ENCODE measurements at regions not wholly inside any gene's neighbourhood (a gene's known extent, or its start where the extent isn't known, plus 50 kb on each side); places are given as distances from the start of the nearest gene placed in this dataset.

GRCh38 chr6:14259594-14260152 lies 142.1 kb downstream of the CD83 start:
- TF ChIP-seq RUNX3 (IDR thresholded peaks at IDR 0.05; ENCODE audit: low read length) (no peak), IRF4 (IDR thresholded peaks at IDR 0.05; ENCODE audit: low read depth, low read length) (no peak), RAD21 (IDR thresholded peaks at IDR 0.05; ENCODE audit: insufficient read depth, low read depth, low read length) (no peak), YY1 (IDR thresholded peaks at IDR 0.05; ENCODE audit: low read depth, low read length) (no peak), CREM (IDR thresholded peaks at IDR 0.05; ENCODE audit: low read depth) (no peak), JUNB (IDR thresholded peaks at IDR 0.05) (no peak), HDGF (IDR thresholded peaks at IDR 0.05) (no peak), TBL1XR1 (IDR thresholded peaks at IDR 0.05; ENCODE audit: low read depth, low read length) (no peak), CBX5 (IDR thresholded peaks at IDR 0.05; ENCODE audit: low read depth) (no peak), KDM1A (IDR thresholded peaks at IDR 0.05; ENCODE audit: borderline replicate concordance) (no peak), ESRRA (IDR thresholded peaks at IDR 0.05; ENCODE audit: low read length) (no peak)
- H3K4me3 ChIP-seq, result no peak overlapping the region
- in situ Hi-C loops (cut with MboI) (no loop called here), intact Hi-C loops (cut with micrococcal nuclease; ENCODE audit: unreplicated experiment) (no loop called here)
- H4K20me1 ChIP-seq (ENCODE audit: control insufficient read depth, insufficient read depth), result no peaks in the 10 kb centered on the region
- DNase-seq (ENCODE audit: low read depth, low spot score), result no peak
- H3K4me1 ChIP-seq (ENCODE audit: control insufficient read depth, insufficient read depth, low read length), result peaks cover 3% of the 10 kb centered on the region
- FAIRE-seq, result no peak
- no peak overlapping the region for H3K9ac ChIP-seq (ENCODE audit: control insufficient read depth, insufficient read depth, low read length)
- H3K27ac ChIP-seq (ENCODE audit: control insufficient read depth, insufficient read depth), result no peak overlapping the region
- no TSS peak for BruUV-seq (replicated peaks)
- H3K4me2 ChIP-seq (ENCODE audit: control insufficient read depth, insufficient read depth), result no peak overlapping the region
- no peaks in the 10 kb centered on the region for H3K27me3 ChIP-seq (replicated peaks in 1 of 2; ENCODE audit: control insufficient read depth in 2 of 2, insufficient read depth in 2 of 2, low read length in 1 of 2)
- H3K36me3 ChIP-seq (ENCODE audit: control insufficient read depth in 2 of 2, insufficient read depth in 2 of 2, low read length in 1 of 2), result no peaks in the 10 kb centered on the region
- no peaks in the 10 kb centered on the region for H3K79me2 ChIP-seq (ENCODE audit: control insufficient read depth, insufficient read depth, low read length)
- no peak for ATAC-seq
- H3K9me3 ChIP-seq (replicated peaks; ENCODE audit: control insufficient read depth, insufficient read depth, low read length), result peaks cover 2% of the 10 kb centered on the region; the same call in 2 of the 3 replicates
- no peak overlapping the region for H2AFZ ChIP-seq (ENCODE audit: control insufficient read depth, low read depth, low read length)
- POLR2A ChIA-PET, result no interaction called here
- RAD21 ChIA-PET (ENCODE audit: unreplicated experiment), result no interaction called here
- CTCF ChIA-PET, result no interaction called here
- SMC1A ChIA-PET (ENCODE audit: uncharacterized antibody, unreplicated experiment), result interaction anchor here (1.2 kb wide), 1 partner anchor 350 kb away, joined by 4 read pairs; no protein-coding TSS in a partner anchor
- 39% methylated on average over 8 of the region's 8 CpGs for WGBS (ENCODE audit: insufficient coverage, insufficient replicate concordance, low lambda C conversion rate, missing lambda C conversion rate)

- Histone ChIP-seq H3K79me2 (ENCODE audit: control insufficient read depth, insufficient read depth, low read length) (no peaks in the 10 kb centered on the region), H3K36me3 (ENCODE audit: control insufficient read depth in 2 of 2, insufficient read depth in 2 of 2, low read length in 1 of 2) (no peaks in the 10 kb centered on the region), H3K4me3 (no peak overlapping the region), H2AFZ (ENCODE audit: control insufficient read depth, low read depth, low read length) (no peak overlapping the region), H3K9ac (ENCODE audit: control insufficient read depth, insufficient read depth, low read length) (no peak overlapping the region), H3K9me3 (replicated peaks; ENCODE audit: control insufficient read depth, insufficient read depth, low read length) (peaks cover 2% of the 10 kb centered on the region; the same call in 2 of the 3 replicates), H3K27me3 (replicated peaks in 1 of 2; ENCODE audit: control insufficient read depth in 2 of 2, insufficient read depth in 2 of 2, low read length in 1 of 2) (no peaks in the 10 kb centered on the region), H4K20me1 (ENCODE audit: control insufficient read depth, insufficient read depth) (no peaks in the 10 kb centered on the region), H3K27ac (ENCODE audit: control insufficient read depth, insufficient read depth) (no peak overlapping the region), H3K4me2 (ENCODE audit: control insufficient read depth, insufficient read depth) (no peak overlapping the region), H3K4me1 (ENCODE audit: control insufficient read depth, insufficient read depth, low read length) (no peaks in the 10 kb centered on the region)
- SMC1A ChIA-PET (ENCODE audit: uncharacterized antibody, unreplicated experiment), result no interaction called here
- intact Hi-C loops (cut with micrococcal nuclease; ENCODE audit: unreplicated experiment) (no loop called here), in situ Hi-C loops (cut with MboI) (no loop called here)
- FAIRE-seq (no peak), DNase-seq (ENCODE audit: low read depth, low spot score) (no peak), ATAC-seq (no peak)
- RAD21 ChIA-PET (ENCODE audit: unreplicated experiment), result no interaction called here
- POLR2A ChIA-PET, result no interaction called here
- no TSS peak for BruUV-seq (replicated peaks)
- 100% methylated on average over 1 of the region's 1 CpG for WGBS (ENCODE audit: insufficient coverage, insufficient replicate concordance, low lambda C conversion rate, missing lambda C conversion rate)
- CTCF ChIA-PET, result no interaction called here
- no peak for TF ChIP-seq CBFB (IDR thresholded peaks at IDR 0.05; ENCODE audit: low read depth)
- no peak for TF ChIP-seq ZNF217 (IDR thresholded peaks at IDR 0.05)
- TF ChIP-seq TBL1XR1 (IDR thresholded peaks at IDR 0.05; ENCODE audit: low read depth, low read length), result no peak
- no peak for TF ChIP-seq POLR2AphosphoS5 (IDR thresholded peaks at IDR 0.05; ENCODE audit: low read length)
- no peak for TF ChIP-seq FOXM1 (IDR thresholded peaks at IDR 0.05; ENCODE audit: low read depth, low read length)
- TF ChIP-seq NR2C1 (IDR thresholded peaks at IDR 0.05), result no peak
- TF ChIP-seq IRF5 (IDR thresholded peaks at IDR 0.05; ENCODE audit: borderline replicate concordance), result no peak
- no peak for TF ChIP-seq CBX5 (IDR thresholded peaks at IDR 0.05; ENCODE audit: low read depth)
- TF ChIP-seq STAT1 (conservative IDR thresholded peaks at IDR 0.05), result no peak
These were observed 143.3 kb downstream of the CD83 start for GRCh38 chr6:14260839-14261238.

All from GM12878 (cell line).